ENCODE measurements at regions not wholly inside any gene's neighbourhood (a gene's known extent, or its start where the extent isn't known, plus 50 kb on each side); places are given as distances from the start of the nearest gene placed in this dataset.
A peak's percentile ranks its signal among the peaks of the same experiment; 100 is the strongest.

GRCh38 chr3:80542456-80542855 lies 774.7 kb upstream of the ROBO1 start:
- H3K36me3 ChIP-seq (ENCODE audit: control insufficient read depth, insufficient read depth, low read length): no peaks in the 10 kb centered on the region
- no peaks in the 10 kb centered on the region for H3K27me3 ChIP-seq (ENCODE audit: control insufficient read depth, insufficient read depth, low read length)
- no peak overlapping the region for H3K4me3 ChIP-seq (ENCODE audit: low read depth, low read length)
- no peak for TF ChIP-seq CTCF (IDR thresholded peaks at IDR 0.05; ENCODE audit: insufficient read depth, low read length, poor library complexity, severe bottlenecking)
- no peak for DNase-seq (ENCODE audit: low read depth)

- Histone ChIP-seq H3K36me3 (ENCODE audit: control insufficient read depth, insufficient read depth, low read length) (no peaks in the 10 kb centered on the region), H3K4me3 (ENCODE audit: low read depth, low read length) (no peak overlapping the region), H3K27me3 (ENCODE audit: control insufficient read depth, insufficient read depth, low read length) (no peaks in the 10 kb centered on the region)
- no peak for TF ChIP-seq CTCF (IDR thresholded peaks at IDR 0.05; ENCODE audit: insufficient read depth, low read length, poor library complexity, severe bottlenecking)
- DNase-seq (ENCODE audit: low read depth): no peak
Observed at GRCh38 chr3:80537680-80538079, 769.9 kb upstream of the ROBO1 start.

GRCh38 chr3:80535286-80535685 lies 767.5 kb upstream of the ROBO1 start:
- no peak for TF ChIP-seq CTCF (IDR thresholded peaks at IDR 0.05; ENCODE audit: insufficient read depth, low read length, poor library complexity, severe bottlenecking)
- DNase-seq (ENCODE audit: low read depth): no peak
- Histone ChIP-seq H3K36me3 (ENCODE audit: control insufficient read depth, insufficient read depth, low read length) (no peaks in the 10 kb centered on the region), H3K27me3 (ENCODE audit: control insufficient read depth, insufficient read depth, low read length) (no peaks in the 10 kb centered on the region), H3K4me3 (ENCODE audit: low read depth, low read length) (no peak overlapping the region)

- no peaks in the 10 kb centered on the region for H3K36me3 ChIP-seq (ENCODE audit: control insufficient read depth, insufficient read depth, low read length)
- no peak for TF ChIP-seq CTCF (IDR thresholded peaks at IDR 0.05; ENCODE audit: insufficient read depth, low read length, poor library complexity, severe bottlenecking)
- no peak overlapping the region for H3K4me3 ChIP-seq (ENCODE audit: low read depth, low read length)
- no peaks in the 10 kb centered on the region for H3K27me3 ChIP-seq (ENCODE audit: control insufficient read depth, insufficient read depth, low read length)
- DNase-seq (ENCODE audit: low read depth): no peak
Observed at GRCh38 chr3:80533553-80533952, 765.8 kb upstream of the ROBO1 start.

- peak; percentile 27 for TF ChIP-seq CTCF (IDR thresholded peaks at IDR 0.05; ENCODE audit: insufficient read depth, low read length, poor library complexity, severe bottlenecking)
- Histone ChIP-seq H3K36me3 (ENCODE audit: control insufficient read depth, insufficient read depth, low read length) (no peaks in the 10 kb centered on the region), H3K27me3 (ENCODE audit: control insufficient read depth, insufficient read depth, low read length) (no peaks in the 10 kb centered on the region), H3K4me3 (ENCODE audit: low read depth, low read length) (no peak overlapping the region)
- no peak for DNase-seq (ENCODE audit: low read depth)
Observed at GRCh38 chr3:80526153-80526552, 758.4 kb upstream of the ROBO1 start.

- TF ChIP-seq CTCF (IDR thresholded peaks at IDR 0.05; ENCODE audit: insufficient read depth, low read length, poor library complexity, severe bottlenecking): no peak
- Histone ChIP-seq H3K4me3 (ENCODE audit: low read depth, low read length) (no peak overlapping the region), H3K36me3 (ENCODE audit: control insufficient read depth, insufficient read depth, low read length) (no peaks in the 10 kb centered on the region), H3K27me3 (ENCODE audit: control insufficient read depth, insufficient read depth, low read length) (no peaks in the 10 kb centered on the region)
- DNase-seq (ENCODE audit: low read depth): no peak
Observed at GRCh38 chr3:80521081-80521480, 753.3 kb upstream of the ROBO1 start.

Measured in kidney epithelial cell (primary cell).